ENCODE measurements at regions not wholly inside any gene's neighbourhood (a gene's known extent, or its start where the extent isn't known, plus 50 kb on each side); places are given as distances from the start of the nearest gene placed in this dataset.

DNA sequence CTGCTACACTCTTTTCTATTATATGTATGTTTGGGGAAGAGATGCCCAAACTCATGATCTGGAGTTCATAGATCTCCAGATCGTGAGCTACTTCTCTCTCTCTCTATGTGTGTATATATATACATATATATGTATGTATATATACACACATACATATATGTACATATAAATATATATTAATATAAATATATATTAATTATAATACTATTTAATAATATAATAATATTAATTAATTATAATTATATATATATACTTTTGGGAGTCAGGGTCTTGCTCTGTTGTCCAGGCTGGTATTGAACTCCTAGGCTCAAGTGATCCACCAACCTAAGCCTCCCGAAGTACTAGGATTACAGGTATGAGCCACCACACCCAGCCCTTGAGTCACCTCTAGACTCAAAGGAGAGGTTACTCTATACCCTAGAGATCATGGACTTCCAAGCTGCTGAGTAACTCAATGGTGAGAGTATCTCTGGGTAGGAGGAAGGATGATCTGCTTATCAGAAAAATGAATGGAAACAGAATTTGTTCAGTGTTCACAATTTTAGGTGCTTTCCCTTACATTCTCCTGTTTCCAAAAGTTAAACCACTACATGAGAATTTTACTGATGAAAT, 463.5 kb upstream of the TRIB2 start:
- DNase-seq (ENCODE audit: low read depth): no peak

DNA sequence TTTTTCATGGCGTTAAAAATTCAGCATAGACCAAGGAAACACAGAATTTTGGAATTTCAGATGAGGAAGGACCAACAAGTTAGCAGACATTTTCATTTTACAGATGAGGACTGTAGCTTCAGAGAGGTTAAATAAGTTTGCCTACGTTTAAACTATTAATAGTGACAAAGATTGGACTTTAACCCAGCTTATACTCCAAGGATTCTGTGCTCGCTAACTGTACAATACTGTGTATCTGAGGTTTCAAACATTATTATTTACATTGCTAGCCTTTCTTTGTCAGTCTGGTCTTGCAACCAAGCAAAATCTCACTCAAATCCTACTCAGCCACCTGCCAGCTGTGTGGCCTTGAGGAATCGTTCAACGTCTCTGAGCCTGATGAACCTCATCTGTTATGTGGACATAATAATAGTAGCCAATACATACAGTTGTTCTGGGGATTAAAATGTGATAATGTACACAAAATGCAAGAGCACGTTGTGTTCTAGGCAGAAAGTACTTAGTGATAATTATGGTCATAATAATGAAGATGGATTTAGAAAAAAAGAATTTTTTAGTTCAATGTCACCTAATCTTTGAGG, 462.4 kb upstream of the TRIB2 start:
- DNase-seq (ENCODE audit: low read depth): no peak

DNA sequence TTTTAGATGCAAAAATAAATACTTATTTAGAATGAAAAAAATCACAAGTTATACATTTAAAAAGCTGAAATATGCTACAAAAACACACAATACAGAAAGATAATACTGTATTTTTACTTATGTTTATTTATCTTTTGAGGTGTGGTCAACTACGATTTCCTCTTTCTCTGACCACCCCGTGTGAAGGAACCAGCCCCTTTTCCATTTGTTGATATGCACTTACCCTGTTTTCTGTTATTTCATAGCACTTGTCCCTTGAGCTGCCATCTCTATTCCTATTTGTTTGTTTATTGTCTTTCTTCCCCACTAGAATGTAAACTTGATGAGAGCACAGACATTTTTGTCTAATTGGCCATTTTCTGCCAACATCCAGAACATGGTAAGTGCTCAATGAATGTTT, 460.5 kb upstream of the TRIB2 start:
- no peak for DNase-seq (ENCODE audit: low read depth)

DNA sequence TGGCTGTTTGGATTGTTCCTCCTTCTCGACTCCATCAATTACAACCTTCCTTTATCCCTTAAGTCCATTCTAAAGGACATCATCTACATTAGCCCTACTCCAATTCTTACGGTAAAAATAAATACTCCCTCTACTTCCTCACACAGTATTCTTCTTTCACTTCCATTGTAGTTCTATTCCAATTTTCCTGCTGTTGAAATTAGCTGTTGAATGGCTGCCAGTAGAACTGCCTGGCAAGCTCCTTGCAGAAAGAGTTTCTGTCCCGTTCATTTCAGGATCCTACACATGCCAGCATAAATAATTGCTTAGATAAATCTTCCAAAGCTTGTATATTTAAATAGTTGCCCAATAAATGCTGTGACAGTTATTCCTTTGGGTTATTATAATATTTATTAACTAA, 459.3 kb upstream of the TRIB2 start:
- DNase-seq (ENCODE audit: low read depth): no peak

DNA sequence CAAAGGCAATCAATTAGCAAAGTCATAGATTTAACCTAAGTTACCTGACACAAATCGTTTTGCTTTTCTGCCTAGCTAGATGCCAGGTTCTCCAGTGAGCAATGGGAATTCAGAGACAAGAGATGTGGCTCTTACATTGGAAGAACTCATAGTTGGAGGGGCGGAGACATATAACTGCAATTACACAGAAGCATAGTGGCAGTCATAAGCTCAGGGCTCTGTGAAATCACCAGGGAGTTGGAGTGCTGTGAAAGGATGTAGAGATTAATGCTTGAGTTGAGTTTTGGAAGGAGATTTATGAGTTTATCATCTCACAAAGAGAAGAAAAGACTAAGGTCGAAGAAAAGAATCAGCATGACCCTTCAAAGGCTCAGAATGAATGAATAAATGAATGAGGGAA, 457.2 kb upstream of the TRIB2 start:
- DNase-seq (ENCODE audit: low read depth): no peak

DNA sequence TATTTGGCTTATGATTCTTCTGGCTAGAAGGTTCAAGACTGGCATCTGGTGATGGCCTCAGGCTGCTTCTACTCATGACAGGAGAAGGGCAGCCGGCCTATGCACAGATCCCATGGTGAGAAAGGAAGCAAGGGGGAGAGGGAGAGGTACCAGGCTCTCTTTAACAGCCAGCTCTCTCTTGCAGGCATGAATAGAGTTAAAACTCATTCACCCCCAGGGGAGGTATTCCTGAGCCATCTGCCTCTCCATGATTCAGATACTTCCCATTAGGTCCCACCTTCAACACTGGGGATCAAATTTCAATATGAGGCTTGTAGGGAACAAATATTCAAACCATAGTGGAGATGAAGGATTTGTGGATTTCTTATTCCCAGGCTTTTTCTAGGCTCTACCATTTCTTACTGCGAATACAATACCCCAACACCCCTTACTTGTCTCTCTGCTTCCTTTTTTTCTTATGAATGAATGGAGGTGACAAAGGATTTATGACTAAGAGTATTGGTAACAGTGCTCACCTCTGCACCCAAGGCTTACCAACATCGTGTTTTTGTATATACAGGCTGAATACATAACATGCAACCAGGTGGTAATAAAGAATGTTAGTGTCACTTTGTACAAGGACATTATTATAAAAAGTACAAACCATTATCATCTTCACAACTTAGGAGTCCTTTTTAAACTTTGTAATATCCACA, 454.6 kb upstream of the TRIB2 start:
- DNase-seq (ENCODE audit: low read depth): peak; percentile 70

DNA sequence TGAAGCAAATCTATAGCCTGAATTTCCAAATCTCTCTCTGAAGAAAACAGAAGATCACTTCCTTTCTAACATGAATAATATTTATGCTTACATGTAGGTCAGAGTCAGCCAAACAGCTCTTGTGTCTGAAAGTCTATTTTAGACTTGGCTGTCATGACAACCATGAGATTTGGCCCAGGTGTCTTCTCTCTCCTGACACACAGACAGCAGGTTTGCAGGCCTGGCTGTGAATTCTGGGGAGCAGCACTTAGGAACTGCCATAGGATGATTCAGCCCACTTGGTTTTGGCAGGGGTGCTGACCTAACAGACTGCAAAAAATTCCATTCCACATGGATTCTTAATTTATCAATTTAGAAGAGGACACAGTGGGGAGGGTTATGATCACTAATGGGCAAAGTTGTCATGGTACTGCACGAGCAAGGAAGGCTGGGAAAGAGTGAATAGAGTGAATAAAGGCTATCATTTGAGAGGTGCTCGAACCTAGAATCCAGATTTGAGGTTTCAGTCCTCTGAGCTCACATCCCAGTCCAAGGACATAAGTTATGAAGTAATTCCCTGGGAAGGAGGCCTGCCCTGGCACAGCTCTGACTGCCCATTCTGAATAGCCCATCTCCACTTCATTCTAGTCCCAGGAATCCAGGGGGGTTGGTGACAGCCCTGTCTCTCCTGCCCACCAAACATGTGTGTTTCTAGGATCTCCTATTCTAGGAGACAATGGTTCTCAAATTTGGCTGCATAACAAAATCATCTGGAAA, 453.9 kb upstream of the TRIB2 start:
- DNase-seq (ENCODE audit: low read depth): peak; percentile 64

DNA sequence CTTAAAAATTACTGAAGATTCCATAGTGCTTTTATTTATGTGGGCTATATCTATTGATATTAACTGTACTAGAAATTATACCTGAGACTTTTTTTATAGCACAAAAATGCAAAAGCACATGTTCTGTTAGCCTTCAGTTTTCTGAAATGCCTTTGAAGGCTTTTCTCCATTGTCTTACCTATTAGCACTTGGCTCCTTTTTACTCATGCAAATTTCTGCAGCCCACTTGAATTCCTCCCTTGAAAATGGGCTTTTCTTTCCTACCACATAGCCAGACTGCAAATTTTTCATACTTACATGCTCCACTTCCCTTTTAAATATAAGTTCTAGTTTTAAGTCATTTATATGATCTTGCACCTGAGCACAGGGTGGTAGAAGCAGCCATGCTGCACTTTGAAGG, 453.0 kb upstream of the TRIB2 start:
- no peak for DNase-seq (ENCODE audit: low read depth)

DNA sequence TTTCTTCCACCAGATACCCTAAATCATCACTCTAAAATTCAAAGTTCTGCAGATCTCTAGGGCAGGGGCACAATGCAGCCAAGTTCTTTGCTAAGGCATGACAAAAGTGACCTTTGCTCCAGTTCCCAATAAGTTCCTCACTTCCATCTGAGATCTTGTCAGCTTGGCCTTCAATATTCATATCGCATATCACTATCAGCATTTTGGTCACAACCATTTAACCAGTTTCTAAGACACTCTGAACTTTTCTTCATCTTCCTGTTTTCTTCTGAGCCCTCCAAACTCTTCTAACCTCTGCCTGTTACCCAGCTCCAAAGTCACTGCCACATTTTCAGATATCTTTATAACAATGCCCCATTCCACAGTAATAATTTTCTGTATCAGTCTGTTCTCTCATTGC, 452.6 kb upstream of the TRIB2 start:
- no peak for DNase-seq (ENCODE audit: low read depth)

DNA sequence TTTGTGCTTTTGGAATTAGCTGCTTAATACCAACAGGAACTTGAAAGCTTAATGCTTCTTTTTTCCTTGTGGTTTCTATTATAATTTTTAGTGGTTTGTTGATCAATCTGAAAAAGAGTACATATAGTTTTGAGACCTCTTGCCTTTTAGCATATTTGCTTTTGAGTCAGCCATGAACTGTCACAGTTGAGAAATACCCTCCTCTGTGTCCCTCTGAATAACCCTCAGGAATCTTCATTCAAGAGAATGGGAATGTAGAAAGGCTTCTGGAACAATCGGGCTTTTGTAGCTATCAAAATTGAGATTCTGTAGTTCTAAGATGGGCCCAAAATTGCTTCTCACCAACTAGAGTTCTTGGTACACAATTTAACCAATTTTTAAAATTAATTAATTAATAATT, 451.1 kb upstream of the TRIB2 start:
- peak; percentile 30 for DNase-seq (ENCODE audit: low read depth)

DNA sequence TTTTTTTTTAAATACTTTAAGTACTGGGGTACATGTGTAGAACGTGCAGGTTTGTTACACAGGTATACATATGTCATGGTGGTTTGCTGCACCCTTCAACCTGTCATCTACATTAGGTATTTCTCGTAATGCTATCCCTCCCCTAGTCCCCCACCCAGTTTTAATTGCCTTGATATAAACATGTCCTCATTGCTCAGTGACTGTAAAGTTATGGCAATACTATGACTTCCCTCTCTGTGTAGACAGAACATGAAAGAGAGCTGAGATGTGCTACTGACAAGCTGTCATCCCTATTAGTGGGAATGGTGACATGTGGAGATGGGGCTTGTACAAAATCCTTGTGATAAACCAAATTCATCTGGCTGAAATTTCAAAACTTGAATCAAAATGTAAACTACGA, 449.7 kb upstream of the TRIB2 start:
- no peak for DNase-seq (ENCODE audit: low read depth)

DNA sequence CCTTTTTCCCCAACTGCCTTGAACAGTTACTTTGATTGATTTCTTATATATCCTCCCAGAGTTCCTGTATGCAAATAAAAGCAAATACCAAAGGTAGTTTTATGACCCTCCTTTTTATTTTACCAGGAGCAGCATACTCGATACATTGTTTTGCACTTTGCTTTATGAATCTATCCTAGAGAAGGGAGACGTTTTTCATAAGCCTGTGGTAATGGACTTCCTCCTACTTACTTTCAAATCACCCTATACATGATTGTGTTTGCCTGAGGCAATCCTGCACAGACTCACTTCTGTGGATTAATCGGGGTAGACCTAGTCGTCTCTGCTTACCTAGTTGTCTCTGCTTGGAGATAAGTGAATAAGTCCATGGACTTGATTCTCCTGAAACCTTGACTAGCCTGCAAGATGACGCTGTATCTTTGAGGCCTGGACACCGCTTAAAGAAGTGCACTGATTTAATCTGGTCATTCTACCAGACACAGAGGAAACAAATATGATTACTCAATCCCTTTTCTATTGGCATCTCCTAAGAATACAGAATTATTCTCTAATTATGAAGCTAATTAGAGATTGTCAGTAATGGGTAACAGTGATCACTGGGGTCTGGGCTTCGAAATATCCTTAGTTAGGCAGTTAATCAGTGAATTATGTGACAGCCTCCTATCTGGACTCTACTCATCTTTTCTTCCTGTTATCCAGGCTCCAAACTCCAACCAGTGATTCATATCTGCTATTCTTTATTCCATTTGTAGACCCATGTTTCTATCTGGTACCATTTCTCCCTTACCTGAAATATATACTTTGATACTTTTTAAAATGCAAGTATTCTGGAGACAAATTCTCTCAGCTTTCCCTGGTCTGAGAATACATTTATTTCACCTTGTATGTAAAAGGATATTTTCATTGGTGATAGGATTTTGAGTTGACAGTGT, 447.4 kb upstream of the TRIB2 start:
- DNase-seq (ENCODE audit: low read depth): no peak

DNA sequence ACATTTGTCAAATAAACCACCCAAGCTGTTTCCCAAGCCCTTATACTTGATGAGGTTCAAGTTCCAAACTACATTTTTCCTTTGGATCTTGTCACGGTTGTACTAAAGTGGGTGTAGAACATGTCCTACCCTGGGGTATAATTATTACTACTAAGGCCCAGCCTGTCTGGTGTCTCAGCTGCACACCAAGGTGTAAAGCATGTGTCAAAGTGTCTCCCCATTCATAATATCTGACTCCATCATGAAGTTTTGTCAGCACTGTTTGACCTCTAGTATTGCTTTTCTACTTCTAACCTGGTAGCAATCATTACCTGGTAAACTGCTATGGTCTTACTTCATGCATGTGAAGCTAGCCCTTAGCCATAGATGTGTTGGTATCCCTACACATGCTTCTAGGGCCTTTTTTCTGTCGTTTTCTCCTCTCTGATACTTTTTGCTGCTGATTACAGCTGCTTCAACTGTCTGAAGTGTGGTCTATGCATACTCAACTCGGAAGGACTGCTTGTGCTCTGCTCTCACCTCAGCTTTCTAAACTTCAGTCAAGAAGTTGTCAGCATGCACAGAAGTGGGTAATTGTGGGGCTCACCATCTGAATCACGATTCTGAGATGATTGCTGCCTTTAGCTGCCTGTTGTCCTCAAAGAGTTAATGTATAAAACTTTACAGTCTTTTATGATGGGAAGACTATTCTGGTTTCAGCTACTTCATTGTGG, 445.7 kb upstream of the TRIB2 start:
- DNase-seq (ENCODE audit: low read depth): no peak

DNA sequence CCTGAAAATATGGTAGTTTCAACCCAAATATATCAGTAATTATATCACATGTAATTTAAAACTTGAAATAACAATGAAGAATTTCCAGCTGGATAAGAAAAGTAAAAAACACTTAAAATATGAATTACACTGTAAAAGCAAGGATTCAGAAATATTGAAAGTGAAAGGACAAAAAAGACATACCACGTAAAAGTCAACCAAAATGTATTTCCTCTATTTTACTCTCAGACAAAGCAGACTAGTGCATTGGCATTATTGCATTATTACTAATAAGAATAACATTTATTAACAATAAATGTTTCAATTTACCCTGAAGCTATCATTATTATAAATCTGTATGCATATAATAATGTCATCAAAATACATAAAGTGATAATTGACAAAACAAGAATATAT, 445.1 kb upstream of the TRIB2 start:
- DNase-seq (ENCODE audit: low read depth): no peak

DNA sequence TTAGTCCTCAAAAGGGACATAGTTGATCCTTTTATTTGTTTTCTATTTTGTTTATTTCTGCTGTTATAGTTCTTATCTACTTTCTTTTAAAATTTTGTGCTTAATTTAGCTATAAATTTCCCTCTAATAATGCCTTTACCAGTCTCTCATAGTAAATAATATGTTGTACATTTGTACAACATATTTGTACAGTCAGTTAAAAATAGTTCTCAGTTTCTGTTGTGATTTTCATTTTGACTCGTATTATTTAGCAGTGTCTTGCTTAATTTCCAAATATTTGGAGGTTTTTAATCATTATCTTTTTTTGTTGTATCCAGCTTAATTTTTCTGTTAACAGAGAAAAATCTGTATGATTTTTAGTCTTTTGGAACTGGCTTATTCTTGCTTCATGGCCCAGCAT, 443.6 kb upstream of the TRIB2 start:
- DNase-seq (ENCODE audit: low read depth): no peak

DNA sequence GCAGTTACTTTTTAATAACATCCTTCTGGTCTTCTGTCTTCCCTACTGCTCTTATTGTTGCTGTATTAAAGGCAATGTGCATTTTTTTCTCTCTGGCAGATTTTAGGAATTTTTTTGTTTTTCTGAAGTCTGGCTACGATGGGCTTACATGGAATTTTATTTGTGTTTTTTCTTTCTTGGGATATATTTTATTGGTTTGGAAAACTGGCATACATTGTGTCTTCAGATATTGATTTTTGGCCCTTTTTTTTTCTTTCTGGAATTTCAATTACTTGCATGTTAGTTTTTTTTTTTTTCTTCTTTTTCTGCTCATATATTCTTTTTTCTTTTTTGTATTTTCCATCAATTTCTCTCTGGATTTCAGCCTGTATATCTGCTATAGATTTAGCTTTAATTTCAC, 442.1 kb upstream of the TRIB2 start:
- no peak for DNase-seq (ENCODE audit: low read depth)

DNA sequence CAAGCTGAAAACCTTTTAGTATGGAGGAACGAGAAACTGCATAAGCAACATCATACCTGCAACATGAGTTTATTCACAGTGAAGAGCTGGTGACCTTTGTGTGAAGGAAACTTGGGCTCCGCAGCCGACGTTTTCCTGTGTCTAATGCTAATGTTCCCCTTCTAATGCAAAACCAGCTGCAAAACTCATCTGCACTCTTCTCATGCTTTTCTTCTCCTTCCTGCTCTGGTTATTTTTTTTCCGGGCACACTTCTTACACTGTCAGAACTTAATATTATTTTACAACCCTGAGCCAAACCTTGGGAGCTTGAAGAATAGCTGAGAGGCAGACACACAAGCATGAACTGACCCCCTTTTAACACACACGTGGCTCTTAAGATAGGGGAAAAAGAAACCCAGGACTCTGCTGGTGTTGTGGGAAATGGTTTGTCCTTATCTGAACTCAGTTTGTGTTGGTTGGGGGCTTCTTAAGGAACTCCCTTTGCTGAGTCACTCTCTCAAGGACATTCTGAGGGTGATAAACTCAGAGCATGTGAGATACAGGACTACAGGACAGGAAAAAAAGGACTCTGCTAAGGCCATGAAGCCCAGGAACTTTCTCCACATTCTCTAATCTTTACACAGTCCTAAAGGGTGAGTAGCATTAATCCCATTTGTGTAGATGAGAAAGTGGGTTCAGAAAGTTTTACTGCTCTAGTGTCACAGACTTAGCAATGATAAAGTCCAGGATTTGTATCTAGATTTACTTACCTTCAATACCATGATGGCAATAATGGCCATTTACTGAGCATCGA, 439.3 kb upstream of the TRIB2 start:
- DNase-seq (ENCODE audit: low read depth): no peak

DNA sequence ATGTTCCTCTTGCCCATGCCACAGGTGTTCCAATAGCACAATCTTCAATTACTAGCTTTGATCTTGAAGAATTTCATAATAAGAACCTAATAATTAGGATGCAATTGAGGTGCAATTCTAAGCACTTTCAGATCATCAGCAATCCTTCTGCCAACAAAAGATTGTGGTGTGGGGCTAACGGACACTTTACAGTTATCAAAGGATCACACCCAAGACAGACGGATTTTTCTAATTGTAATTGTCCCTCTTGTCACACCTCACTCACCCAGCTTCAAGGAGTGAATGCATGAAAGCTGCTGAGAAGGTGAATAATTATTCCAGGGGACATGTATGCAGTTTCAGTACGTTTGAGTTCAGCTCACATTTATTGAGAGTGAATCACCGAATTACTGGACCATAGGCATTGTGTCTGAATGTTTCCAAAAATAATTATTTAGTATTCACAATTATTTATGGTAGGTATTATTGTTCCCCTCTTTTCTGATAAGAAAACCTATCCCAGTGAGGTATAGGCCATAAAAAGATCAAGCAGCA, 438.5 kb upstream of the TRIB2 start:
- DNase-seq (ENCODE audit: low read depth): no peak

DNA sequence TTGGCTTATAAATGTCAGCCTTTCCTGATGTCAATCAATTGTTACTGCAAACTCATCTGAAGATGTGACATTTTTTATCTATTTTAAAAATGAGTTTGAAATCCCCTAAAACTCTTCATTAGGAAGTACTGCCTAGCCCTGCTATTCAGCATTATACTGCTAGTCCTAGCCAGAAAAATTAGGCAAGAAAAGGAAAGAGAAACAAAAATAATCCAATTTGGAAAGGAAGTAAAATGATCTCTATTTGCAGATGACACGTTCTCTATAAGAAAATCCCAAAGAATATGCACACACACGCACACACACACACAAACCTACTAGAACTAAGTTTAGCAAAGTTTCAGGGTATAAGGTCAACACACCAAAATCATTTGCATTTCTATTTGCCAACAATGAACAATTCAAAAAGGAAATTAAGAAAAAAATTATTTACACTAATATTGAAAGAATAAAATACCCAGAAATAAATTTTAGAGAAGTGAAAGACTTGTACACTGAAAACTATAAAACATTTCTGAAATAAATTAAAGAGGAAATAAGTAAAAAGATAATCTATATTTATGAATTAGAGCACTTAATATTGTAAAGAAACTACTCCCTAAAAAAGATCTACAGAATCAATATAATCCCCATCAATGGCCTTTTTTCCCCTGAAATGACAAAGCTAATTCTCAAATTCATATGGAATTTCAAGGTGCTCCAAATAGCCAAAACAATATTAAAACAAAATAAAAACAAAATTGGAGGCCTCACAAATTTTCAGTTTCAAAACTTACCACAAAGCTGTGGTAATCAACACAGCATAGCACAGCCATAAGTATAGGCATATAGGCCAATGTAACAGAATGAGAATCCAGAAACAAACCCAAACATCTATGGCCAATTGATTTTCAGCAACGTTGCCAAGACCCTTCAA, 433.7 kb upstream of the TRIB2 start:
- DNase-seq (ENCODE audit: low read depth): no peak

Measured in LHCN-M2 (cell line).